Fibroblast of the aortic adventitia (primary cell): ENCODE measurements at regions not wholly inside any gene's neighbourhood (a gene's known extent, or its start where the extent isn't known, plus 50 kb on each side); places are given as distances from the start of the nearest gene placed in this dataset.

Experiments used
- DNase-seq: peaks from one replicate; pipeline ENCODE4 v3.0.0-alpha.2; 2010; ENCODE audit warnings: low read depth
- H3K4me3 ChIP-seq: 2 replicates; pipeline ENCODE4 v1.5.1; 2011; ENCODE audit warnings: low read depth, mild to moderate bottlenecking, control low read depth, low read length, moderate library complexity
- TF ChIP-seq, protein P1 (sequence below): IDR thresholded peaks from 2 replicates; pipeline ENCODE4 v1.5.1; 2011; ENCODE audit warnings: mild to moderate bottlenecking, low read length, control low read depth, inconsistent platforms; ENCODE audit not compliant: insufficient read depth

DNA sequence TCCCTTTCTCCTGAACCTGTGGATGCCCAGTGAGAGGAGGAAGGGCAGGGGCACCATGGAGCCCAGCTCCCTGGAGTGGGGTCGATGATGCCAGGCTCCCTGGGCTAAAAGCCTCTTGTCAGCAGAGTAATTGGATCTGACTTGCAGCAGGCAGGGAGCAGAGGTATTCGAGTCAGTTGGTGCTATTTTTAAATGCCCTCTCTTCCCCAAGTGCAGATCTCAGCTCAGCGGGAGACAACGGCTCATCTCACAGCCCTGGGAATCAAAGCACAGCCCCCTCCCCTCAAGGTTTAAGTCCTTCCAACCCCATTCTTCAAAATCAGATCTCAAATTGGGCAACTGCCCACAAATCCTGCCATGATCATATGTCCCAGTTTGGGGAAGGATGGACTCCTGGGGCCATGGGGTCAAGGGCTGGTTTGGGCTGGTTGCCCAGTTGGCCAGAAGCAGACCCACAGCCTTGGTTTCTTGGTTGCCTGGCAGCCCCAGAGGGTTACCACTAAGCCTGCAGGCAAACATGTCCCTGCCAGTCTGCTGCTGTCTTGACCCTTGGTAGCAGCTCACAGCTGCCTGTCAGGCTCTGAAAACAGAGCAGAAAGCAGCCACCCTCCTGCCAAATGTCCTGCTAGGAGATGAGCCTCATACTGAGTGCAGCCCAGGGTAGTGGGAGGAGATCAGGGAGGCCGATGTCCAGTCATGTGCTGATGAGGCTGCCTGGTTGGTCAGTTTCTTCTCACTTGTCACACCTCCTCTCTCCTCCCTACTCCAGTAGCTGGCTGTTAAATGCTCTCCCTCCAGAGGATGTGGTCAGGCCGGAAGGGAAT, 244.9 kb downstream of the LOXHD1 start:
- TF ChIP-seq, protein P1, sequence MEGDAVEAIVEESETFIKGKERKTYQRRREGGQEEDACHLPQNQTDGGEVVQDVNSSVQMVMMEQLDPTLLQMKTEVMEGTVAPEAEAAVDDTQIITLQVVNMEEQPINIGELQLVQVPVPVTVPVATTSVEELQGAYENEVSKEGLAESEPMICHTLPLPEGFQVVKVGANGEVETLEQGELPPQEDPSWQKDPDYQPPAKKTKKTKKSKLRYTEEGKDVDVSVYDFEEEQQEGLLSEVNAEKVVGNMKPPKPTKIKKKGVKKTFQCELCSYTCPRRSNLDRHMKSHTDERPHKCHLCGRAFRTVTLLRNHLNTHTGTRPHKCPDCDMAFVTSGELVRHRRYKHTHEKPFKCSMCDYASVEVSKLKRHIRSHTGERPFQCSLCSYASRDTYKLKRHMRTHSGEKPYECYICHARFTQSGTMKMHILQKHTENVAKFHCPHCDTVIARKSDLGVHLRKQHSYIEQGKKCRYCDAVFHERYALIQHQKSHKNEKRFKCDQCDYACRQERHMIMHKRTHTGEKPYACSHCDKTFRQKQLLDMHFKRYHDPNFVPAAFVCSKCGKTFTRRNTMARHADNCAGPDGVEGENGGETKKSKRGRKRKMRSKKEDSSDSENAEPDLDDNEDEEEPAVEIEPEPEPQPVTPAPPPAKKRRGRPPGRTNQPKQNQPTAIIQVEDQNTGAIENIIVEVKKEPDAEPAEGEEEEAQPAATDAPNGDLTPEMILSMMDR: no peak
- no peak for DNase-seq

DNA sequence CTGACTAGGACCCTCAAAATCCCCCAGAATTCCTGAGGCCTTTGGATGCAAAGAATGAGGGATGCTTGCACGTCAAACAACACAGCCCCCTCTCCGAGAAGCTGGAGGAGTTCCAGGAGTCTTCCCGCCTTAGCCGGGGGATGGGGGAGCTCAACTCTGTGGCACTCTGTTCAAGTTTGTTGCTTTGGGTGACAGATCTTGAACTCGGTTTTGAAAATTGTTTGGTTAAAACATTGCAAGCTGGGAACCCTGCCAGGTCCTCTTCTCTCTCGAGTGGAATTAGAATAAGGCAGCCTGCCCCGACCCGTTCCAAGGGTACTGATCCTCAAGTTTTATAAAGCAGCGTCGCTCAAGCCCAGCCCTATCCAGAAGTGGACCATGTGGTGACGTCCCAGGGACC, 244.1 kb downstream of the LOXHD1 start:
- TF ChIP-seq, protein P1: no peak
- DNase-seq: no peak
- no peak overlapping the region for H3K4me3 ChIP-seq

More for the DNA sequence above, 244.9 kb downstream of the LOXHD1 start:
- H3K4me3 ChIP-seq: no peak overlapping the region

DNA sequence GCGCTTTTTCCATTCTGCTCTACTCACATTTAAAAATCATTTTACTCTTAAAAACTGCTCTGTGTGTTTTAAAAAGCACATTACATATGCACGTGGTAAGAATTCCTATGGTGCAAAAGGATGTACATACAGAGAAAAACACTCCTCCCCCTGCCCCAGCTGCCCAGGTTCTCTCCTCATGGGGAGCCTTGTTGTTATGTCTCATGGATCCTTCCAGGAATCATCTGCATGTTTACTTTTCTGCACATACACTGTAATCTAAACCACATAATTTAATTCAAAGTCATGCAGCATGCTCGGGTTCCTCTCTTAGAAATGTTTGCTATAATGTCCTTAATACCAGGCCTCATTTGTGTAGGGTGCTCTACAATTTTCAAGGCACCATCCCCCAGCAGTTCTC, 243.3 kb downstream of the LOXHD1 start:
- H3K4me3 ChIP-seq: no peak overlapping the region
- TF ChIP-seq, protein P1: no peak
- no peak for DNase-seq

DNA sequence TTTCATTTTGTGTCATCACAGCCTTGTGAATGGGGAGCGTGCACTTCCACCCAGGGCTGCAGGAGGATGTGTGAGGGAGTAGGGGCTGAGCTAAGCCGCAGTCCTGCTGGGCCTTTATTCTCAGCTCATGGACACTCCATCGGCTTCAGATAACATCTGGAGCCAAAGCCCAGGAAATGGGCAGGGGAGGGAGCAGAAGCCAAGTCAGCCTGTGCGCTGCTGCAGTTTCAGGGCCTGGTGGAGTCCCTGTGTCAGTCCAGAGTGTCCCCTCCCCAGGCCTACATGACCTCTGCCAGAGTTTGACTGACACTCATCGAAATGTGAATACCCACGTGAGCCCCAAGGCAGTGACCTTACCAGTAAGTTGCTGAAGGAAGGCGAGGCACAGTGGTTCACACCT, 242.2 kb downstream of the LOXHD1 start:
- no peak for DNase-seq
- H3K4me3 ChIP-seq: no peak overlapping the region
- TF ChIP-seq, protein P1: no peak

DNA sequence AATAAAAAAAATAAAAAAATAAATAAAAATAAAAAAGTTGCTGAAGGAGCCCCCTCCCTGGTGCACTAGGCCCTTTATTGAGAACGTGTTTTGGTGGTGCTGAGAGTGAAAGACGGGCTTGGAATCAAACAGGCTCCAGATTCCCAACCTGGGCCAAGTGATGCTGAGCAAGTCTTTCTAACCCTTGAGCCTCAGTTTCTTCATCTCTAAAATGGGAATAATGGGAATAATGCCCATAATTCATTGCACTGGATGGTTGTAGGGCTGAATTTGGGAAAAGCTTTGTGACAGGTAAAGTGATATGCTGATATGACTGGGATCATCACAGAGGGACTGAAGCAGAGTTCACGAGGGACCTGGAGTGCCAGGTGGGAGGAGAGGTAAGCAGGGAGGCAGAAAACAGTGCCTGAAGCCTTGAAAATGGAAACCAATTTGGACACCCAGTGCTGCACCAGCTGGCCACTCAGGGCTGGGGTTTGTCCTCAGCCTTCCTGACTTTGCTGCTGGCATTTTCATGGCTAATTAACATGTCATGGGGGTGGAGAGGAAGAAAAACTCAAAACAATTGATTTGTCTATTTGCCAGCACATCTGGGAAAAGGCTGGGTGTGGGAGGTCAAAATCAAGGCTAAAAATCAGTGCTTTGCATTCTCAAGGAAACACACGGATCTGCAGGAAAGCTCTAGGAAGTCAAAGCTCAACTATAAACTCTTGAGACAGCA, 241.3 kb downstream of the LOXHD1 start:
- TF ChIP-seq, protein P1: no peak
- no peak overlapping the region for H3K4me3 ChIP-seq
- no peak for DNase-seq

DNA sequence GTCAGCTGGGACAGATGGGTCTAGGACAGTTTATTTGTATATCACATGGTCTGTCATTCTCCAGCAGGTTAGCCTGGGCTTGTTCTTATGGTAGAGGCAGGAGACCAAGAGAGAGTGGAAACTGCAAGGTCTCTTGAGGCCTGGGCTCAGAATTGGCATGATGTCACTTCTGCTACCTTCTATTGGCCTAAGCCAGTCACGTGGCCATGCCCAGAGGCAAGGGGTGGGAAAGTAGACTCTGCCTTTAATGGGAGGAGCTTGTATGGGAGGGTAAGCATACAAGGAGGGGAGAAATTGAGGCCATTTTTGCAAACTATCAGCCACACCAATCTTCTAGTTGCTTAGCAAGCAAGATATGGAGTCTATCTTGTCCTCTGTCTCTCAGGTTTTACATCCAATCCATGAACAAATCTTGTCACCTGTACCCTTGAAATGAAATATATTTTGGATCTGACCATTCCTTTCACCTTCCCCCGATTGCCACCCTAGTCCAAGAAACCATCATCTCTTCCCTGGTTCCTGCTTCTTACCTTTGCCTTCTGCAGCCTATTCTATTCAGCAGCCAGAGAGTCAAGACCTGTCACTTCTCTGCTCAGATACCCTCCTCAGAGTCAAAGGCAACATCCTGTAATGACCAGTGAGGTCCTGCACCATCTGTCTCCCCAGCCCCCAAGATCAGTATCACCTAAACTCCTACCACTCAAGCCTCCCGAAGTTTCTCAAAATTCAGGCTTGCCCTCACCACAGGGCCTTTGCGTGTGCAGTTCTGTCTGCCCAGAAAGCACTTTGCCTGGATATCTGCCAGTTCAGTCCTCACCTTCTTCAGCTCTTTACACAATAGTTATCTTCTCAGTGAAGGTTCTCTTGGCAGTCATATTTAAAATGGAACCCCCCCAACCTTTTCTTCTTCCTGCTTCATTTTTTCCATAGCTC, 240.0 kb downstream of the LOXHD1 start:
- DNase-seq: no peak
- TF ChIP-seq, protein P1: no peak

More for the DNA sequence above, 240.0 kb downstream of the LOXHD1 start:
- H3K4me3 ChIP-seq: no peak overlapping the region
